RWPE2 (cell line): ENCODE measurements at regions not wholly inside any gene's neighbourhood (a gene's known extent, or its start where the extent isn't known, plus 50 kb on each side); places are given as distances from the start of the nearest gene placed in this dataset.

Source experiments
- ATAC-seq: fragments of 200-7000 bp; cut with Tn5 transposase; 3 replicates; pipeline ENCODE4 v1.9.1; 2021; ENCODE audit warnings: low read depth
- DNase-seq: peaks from one replicate; pipeline ENCODE4 v3.0.0-alpha.2; 2020; ENCODE audit warnings: low spot score
- H3K27ac ChIP-seq: fragments of 450-650 bp; 2 replicates; pipeline ENCODE4 v1.5.1; 2017; ENCODE audit warnings: mild to moderate bottlenecking; ENCODE audit not compliant: poor library complexity, severe bottlenecking
- H3K27me3 ChIP-seq: fragments of 250-450 bp; sonication (Bioruptor Pico); 2 replicates; pipeline ENCODE4 v1.5.1; 2021; ENCODE audit warnings: mild to moderate bottlenecking, moderate library complexity; ENCODE audit not compliant: insufficient read depth, poor library complexity, severe bottlenecking
- H3K36me3 ChIP-seq: fragments of 250-450 bp; sonication (Bioruptor Pico); 2 replicates; pipeline ENCODE4 v1.5.1; 2020; ENCODE audit warnings: low read depth, mild to moderate bottlenecking, moderate library complexity
- H3K4me1 ChIP-seq: fragments of 250-450 bp; sonication (Bioruptor Pico); 2 replicates; pipeline ENCODE4 v1.5.1; 2021; ENCODE audit warnings: mild to moderate bottlenecking, moderate library complexity; ENCODE audit not compliant: insufficient read depth, poor library complexity, severe bottlenecking
- H3K4me3 ChIP-seq: fragments of 250-450 bp; sonication (Bioruptor Pico); 2 replicates; pipeline ENCODE4 v1.5.1; 2021; ENCODE audit warnings: mild to moderate bottlenecking, moderate library complexity; ENCODE audit not compliant: severe bottlenecking
- H3K9me3 ChIP-seq: fragments of 250-450 bp; sonication (Bioruptor Pico); 2 replicates; pipeline ENCODE4 v1.5.1; 2021; ENCODE audit warnings: mild to moderate bottlenecking, moderate library complexity; ENCODE audit not compliant: severe bottlenecking
- TF ChIP-seq, protein P1 (sequence below): fragments of 450-650 bp; IDR thresholded peaks from one replicate; pipeline ENCODE4 v1.5.1; 2017; ENCODE audit warnings: mild to moderate bottlenecking, moderate library complexity; ENCODE audit not compliant: poor library complexity, severe bottlenecking

DNA sequence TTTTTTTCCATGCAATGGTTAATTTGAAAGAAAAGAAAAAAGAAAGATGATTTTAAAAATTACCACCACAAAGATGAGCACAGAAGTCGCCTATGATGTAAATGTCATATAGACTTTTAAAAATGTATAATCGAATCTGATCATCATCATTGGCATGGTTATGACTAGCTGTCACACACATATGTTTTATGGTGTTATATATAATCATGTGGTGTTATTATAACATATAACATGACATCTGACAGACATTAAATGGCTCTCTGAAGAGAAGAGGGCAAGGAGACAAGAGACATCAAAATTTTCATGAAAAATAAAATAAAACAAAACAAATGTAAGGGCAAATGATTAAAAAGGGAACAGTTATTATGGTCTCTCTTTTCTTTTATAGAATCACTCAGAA lies 217.5 kb downstream of the TMEM161B start:
- ATAC-seq: no peak
- Histone ChIP-seq H3K27me3 (no peaks in the 10 kb centered on the region), H3K4me1 (peaks cover 2% of the 10 kb centered on the region), H3K36me3 (no peaks in the 10 kb centered on the region), H3K9me3 (no peaks in the 10 kb centered on the region), H3K4me3 (no peak overlapping the region), H3K27ac (no peak overlapping the region)
- TF ChIP-seq, protein P1, sequence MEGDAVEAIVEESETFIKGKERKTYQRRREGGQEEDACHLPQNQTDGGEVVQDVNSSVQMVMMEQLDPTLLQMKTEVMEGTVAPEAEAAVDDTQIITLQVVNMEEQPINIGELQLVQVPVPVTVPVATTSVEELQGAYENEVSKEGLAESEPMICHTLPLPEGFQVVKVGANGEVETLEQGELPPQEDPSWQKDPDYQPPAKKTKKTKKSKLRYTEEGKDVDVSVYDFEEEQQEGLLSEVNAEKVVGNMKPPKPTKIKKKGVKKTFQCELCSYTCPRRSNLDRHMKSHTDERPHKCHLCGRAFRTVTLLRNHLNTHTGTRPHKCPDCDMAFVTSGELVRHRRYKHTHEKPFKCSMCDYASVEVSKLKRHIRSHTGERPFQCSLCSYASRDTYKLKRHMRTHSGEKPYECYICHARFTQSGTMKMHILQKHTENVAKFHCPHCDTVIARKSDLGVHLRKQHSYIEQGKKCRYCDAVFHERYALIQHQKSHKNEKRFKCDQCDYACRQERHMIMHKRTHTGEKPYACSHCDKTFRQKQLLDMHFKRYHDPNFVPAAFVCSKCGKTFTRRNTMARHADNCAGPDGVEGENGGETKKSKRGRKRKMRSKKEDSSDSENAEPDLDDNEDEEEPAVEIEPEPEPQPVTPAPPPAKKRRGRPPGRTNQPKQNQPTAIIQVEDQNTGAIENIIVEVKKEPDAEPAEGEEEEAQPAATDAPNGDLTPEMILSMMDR: no peak
- no peak for DNase-seq

DNA sequence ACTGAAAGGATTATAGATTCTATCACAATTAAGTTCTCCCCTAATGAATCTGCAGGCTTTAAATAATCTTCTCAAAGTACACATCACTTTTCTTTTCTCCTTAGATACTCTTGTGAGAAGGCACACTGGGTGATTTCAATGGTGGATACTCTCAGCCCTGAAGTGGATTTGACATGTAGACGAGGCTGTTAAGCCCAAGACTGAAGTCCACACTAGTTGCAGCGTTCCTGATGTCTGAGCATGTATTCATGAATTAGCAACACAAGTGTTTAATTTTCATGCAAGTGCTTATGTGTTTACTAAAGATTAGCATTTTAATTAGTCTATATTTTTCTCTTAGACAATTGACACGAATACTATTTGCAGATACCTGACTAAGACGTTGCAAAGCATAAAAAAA lies 218.9 kb downstream of the TMEM161B start:
- Histone ChIP-seq H3K9me3 (no peaks in the 10 kb centered on the region), H3K27ac (no peak overlapping the region), H3K4me1 (peaks cover 2% of the 10 kb centered on the region), H3K27me3 (no peaks in the 10 kb centered on the region), H3K36me3 (no peaks in the 10 kb centered on the region), H3K4me3 (no peak overlapping the region)
- DNase-seq: no peak
- TF ChIP-seq, protein P1: no peak
- no peak for ATAC-seq

DNA sequence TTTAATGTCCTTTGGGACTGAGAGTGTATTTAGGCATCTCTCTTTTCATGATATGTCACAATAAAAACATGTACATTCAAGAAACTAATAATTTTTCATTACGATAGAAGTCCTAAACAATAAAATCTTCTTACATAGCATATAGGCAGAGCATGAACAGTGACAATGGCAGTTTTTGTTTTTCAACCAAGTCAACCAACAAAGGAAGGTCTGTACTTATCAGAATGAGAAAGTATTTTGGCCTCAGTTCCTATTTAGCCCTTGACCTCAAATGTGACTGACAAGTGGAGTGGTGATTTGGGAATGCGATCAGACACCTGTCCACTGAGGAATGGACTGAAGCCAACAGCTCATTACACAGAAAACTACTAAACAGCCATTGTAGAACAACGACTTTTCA lies 219.5 kb downstream of the TMEM161B start:
- Histone ChIP-seq H3K27me3 (no peaks in the 10 kb centered on the region), H3K36me3 (no peaks in the 10 kb centered on the region), H3K9me3 (no peaks in the 10 kb centered on the region), H3K4me3 (no peak overlapping the region), H3K27ac (no peak overlapping the region), H3K4me1 (peaks cover 2% of the 10 kb centered on the region)
- DNase-seq: no peak
- no peak for ATAC-seq
- TF ChIP-seq, protein P1: no peak

DNA sequence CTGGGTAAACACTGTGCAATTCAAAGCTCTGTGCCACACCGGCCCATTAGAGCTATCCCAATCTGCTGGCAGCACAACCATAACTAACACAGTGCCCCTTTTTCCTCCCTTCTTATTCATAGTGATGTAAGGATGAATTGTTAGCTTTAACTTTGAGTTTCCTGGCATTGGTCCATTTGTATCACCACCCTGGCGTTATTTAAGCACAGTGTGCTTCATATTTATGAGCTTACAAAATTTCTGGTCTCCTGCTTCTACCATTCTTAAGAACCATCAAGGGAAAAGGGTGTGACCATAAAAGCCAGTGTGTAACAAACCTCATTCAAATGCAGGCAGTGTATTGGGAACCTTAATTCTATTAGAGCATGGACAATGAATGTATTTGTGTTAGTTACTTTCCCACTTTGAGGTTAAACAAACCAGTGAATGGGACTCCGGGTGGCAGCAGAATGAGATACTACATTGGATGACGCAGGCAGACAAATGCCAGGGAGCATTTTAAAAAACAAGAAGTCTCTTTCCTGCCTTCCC lies 222.6 kb downstream of the TMEM161B start:
- DNase-seq: no peak
- no peaks in the 10 kb centered on the region for H3K9me3 ChIP-seq

DNA sequence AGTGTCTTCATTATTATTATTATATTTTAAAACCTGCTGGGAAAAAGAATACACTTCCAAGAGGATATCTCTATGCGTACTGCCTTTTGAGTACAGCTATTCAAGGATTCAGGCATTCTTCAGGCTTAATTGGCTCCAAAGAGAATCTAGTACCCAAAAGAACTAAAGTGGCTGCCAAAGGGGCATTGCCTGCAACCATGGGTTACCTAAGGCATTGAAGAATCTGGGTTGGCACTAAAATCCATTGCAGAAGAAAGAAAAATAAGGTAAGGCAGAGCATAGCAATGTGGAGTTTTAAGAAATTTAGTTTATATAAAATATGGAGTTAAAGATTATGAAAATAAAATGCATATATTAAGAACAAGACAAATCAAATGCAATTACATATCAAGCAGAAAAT lies 223.5 kb downstream of the TMEM161B start:
- no peak for DNase-seq
- no peak overlapping the region for H3K27ac ChIP-seq

More for the DNA sequence above, 222.6 kb downstream of the TMEM161B start:
- Histone ChIP-seq H3K36me3 (no peaks in the 10 kb centered on the region), H3K4me3 (no peak overlapping the region), H3K27me3 (no peaks in the 10 kb centered on the region), H3K4me1 (no peaks in the 10 kb centered on the region), H3K27ac (no peak overlapping the region)
- TF ChIP-seq, protein P1: no peak
- ATAC-seq: no peak

More for the DNA sequence above, 223.5 kb downstream of the TMEM161B start:
- Histone ChIP-seq H3K9me3 (no peaks in the 10 kb centered on the region), H3K4me1 (no peaks in the 10 kb centered on the region), H3K4me3 (no peak overlapping the region), H3K27me3 (no peaks in the 10 kb centered on the region), H3K36me3 (no peaks in the 10 kb centered on the region)
- TF ChIP-seq, protein P1: no peak
- no peak for ATAC-seq
